OCI-LY1 (cell line): ENCODE measurements at regions not wholly inside any gene's neighbourhood (a gene's known extent, or its start where the extent isn't known, plus 50 kb on each side); places are given as distances from the start of the nearest gene placed in this dataset.

Source experiments
- H2AFZ ChIP-seq: fragments of 200-600 bp; sonication (generic), shearing (Covaris generic); 2 replicates; pipeline ENCODE4 v1.6.0; 2014; ENCODE audit warnings: antibody characterized with exemption, mild to moderate bottlenecking, low read length
- H3F3A ChIP-seq: fragments of 200-600 bp; sonication (generic), shearing (Covaris generic); 2 replicates; pipeline ENCODE4 v1.6.0; 2014; ENCODE audit warnings: mild to moderate bottlenecking, antibody characterized with exemption, low read length, moderate library complexity; ENCODE audit not compliant: insufficient read depth
- H3K27ac ChIP-seq: fragments of 200-600 bp; sonication (generic); 2 replicates; pipeline ENCODE4 v1.5.1; 2014; ENCODE audit warnings: low read length, mixed run types, mild to moderate bottlenecking, low read depth; ENCODE audit not compliant: poor library complexity, severe bottlenecking
- H3K27me3 ChIP-seq: fragments of 200-600 bp; sonication (generic); 2 replicates; pipeline ENCODE4 v1.6.0; 2014; ENCODE audit warnings: antibody characterized with exemption, mild to moderate bottlenecking, low read length, moderate library complexity; ENCODE audit not compliant: insufficient read depth
- H3K36me3 ChIP-seq: fragments of 200-600 bp; sonication (generic); 2 replicates; pipeline ENCODE4 v1.6.1; 2014; ENCODE audit warnings: mild to moderate bottlenecking, antibody characterized with exemption, low read length, moderate library complexity, mixed read lengths; ENCODE audit not compliant: insufficient read depth
- H3K4me1 ChIP-seq: fragments of 200-600 bp; sonication (generic); 2 replicates; pipeline ENCODE4 v1.5.1; 2014; ENCODE audit warnings: mild to moderate bottlenecking, low read length, moderate library complexity; ENCODE audit not compliant: insufficient read depth, severe bottlenecking
- H3K4me2 ChIP-seq: fragments of 200-600 bp; sonication (generic), shearing (Covaris generic); 2 replicates; pipeline ENCODE4 v1.6.1; 2014; ENCODE audit warnings: low read length
- H3K4me3 ChIP-seq: fragments of 200-600 bp; sonication (generic); 2 replicates; pipeline ENCODE4 v1.5.1; 2014; ENCODE audit warnings: low read length, low read depth, mild to moderate bottlenecking, mixed read lengths; ENCODE audit not compliant: poor library complexity, severe bottlenecking
- H3K79me2 ChIP-seq: fragments of 200-600 bp; shearing (Covaris generic); 2 replicates; pipeline ENCODE4 v1.6.1; 2016; ENCODE audit warnings: mixed run types, low read length, mixed read lengths; ENCODE audit not compliant: insufficient read depth
- H3K9ac ChIP-seq: fragments of 200-600 bp; sonication (generic), shearing (Covaris generic); 2 replicates; pipeline ENCODE4 v1.6.1; 2014; ENCODE audit warnings: mild to moderate bottlenecking, low read length, mixed read lengths
- H3K9me2 ChIP-seq: fragments of 200-600 bp; sonication (generic), shearing (Covaris generic); 2 replicates; pipeline ENCODE4 v1.6.1; 2014; ENCODE audit warnings: low read depth, mild to moderate bottlenecking, low read length, mixed read lengths
- H3K9me3 ChIP-seq: fragments of 200-600 bp; shearing (Covaris generic); 2 replicates; pipeline ENCODE4 v1.6.1; 2014; ENCODE audit warnings: low read length, mixed read lengths
- H4K20me1 ChIP-seq: fragments of 200-600 bp; sonication (generic), shearing (Covaris generic); 2 replicates; pipeline ENCODE4 v1.6.0; 2016; ENCODE audit warnings: mild to moderate bottlenecking, low read length; ENCODE audit not compliant: insufficient read depth
- CTCF ChIP-seq: fragments of 200-600 bp; sonication (generic), shearing (Covaris generic); IDR thresholded peaks from 2 replicates; pipeline ENCODE4 v1.5.1; 2017; ENCODE audit warnings: mild to moderate bottlenecking, antibody characterized with exemption, low read length, moderate library complexity, mixed read lengths
- EZH2 ChIP-seq: fragments of 200-600 bp; sonication (generic), shearing (Covaris generic); IDR thresholded peaks from 2 replicates; pipeline ENCODE4 v1.8.0; 2017; ENCODE audit warnings: borderline replicate concordance, mixed run types, mild to moderate bottlenecking, antibody characterized with exemption, low read length, moderate library complexity, mixed read lengths

GRCh38 chr13:108096301-108096915 lies 118.9 kb downstream of the LIG4 start:
- Histone ChIP-seq H3K9me2 (no peaks in the 10 kb centered on the region), H3F3A (no peaks in the 10 kb centered on the region), H3K4me2 (no peak overlapping the region), H3K27me3 (no peaks in the 10 kb centered on the region), H3K4me3 (no peak overlapping the region), H2AFZ (no peak overlapping the region), H3K27ac (no peak overlapping the region), H3K9me3 (no peaks in the 10 kb centered on the region), H3K79me2 (no peaks in the 10 kb centered on the region), H3K9ac (no peak overlapping the region), H3K4me1 (no peaks in the 10 kb centered on the region), H4K20me1 (no peaks in the 10 kb centered on the region), H3K36me3 (no peaks in the 10 kb centered on the region)
- TF ChIP-seq EZH2 (no peak), CTCF (no peak)

GRCh38 chr13:108095036-108095435 lies 120.3 kb downstream of the LIG4 start:
- no peaks in the 10 kb centered on the region for H4K20me1 ChIP-seq
- no peak overlapping the region for H3K4me3 ChIP-seq
- H3K9me3 ChIP-seq = no peaks in the 10 kb centered on the region
- no peak overlapping the region for H3K9ac ChIP-seq
- H3K36me3 ChIP-seq = no peaks in the 10 kb centered on the region
- H3K9me2 ChIP-seq = no peaks in the 10 kb centered on the region
- H3K79me2 ChIP-seq = no peaks in the 10 kb centered on the region
- no peaks in the 10 kb centered on the region for H3F3A ChIP-seq
- H3K4me2 ChIP-seq = no peak overlapping the region
- no peak overlapping the region for H2AFZ ChIP-seq
- no peak for TF ChIP-seq CTCF
- TF ChIP-seq EZH2 = no peak
- H3K27ac ChIP-seq = no peak overlapping the region
- H3K4me1 ChIP-seq = no peaks in the 10 kb centered on the region
- no peaks in the 10 kb centered on the region for H3K27me3 ChIP-seq

- no peak for TF ChIP-seq CTCF
- no peak for TF ChIP-seq EZH2
- no peaks in the 10 kb centered on the region for H3K36me3 ChIP-seq
- H3K4me2 ChIP-seq = no peak overlapping the region
- no peaks in the 10 kb centered on the region for H4K20me1 ChIP-seq
- H3K79me2 ChIP-seq = no peaks in the 10 kb centered on the region
- H3K4me1 ChIP-seq = no peaks in the 10 kb centered on the region
- H2AFZ ChIP-seq = no peak overlapping the region
- H3K9ac ChIP-seq = no peak overlapping the region
- no peaks in the 10 kb centered on the region for H3K9me3 ChIP-seq
- no peak overlapping the region for H3K4me3 ChIP-seq
- H3K9me2 ChIP-seq = no peaks in the 10 kb centered on the region
- H3K27me3 ChIP-seq = no peaks in the 10 kb centered on the region
- no peaks in the 10 kb centered on the region for H3F3A ChIP-seq
- no peak overlapping the region for H3K27ac ChIP-seq
Observed at GRCh38 chr13:108093616-108094015, 121.7 kb downstream of the LIG4 start.
